AG09309 (cell line): ENCODE measurements at regions not wholly inside any gene's neighbourhood (a gene's known extent, or its start where the extent isn't known, plus 50 kb on each side); places are given as distances from the start of the nearest gene placed in this dataset.

Experiments
- DNase-seq: peaks from one replicate; pipeline ENCODE4 v3.0.0-alpha.2; 2010; ENCODE audit warnings: low read depth
- H3K4me3 ChIP-seq: 2 replicates; pipeline ENCODE4 v1.5.1; 2011; ENCODE audit warnings: mild to moderate bottlenecking, low read depth, low read length, moderate library complexity; ENCODE audit not compliant: control insufficient read depth
- TF ChIP-seq, protein P1 (sequence below): IDR thresholded peaks from 2 replicates; pipeline ENCODE4 v1.5.1; 2011; ENCODE audit warnings: mild to moderate bottlenecking, low read depth, low read length, inconsistent platforms; ENCODE audit not compliant: insufficient read depth, control insufficient read depth; ENCODE audit errors: missing control alignments

DNA sequence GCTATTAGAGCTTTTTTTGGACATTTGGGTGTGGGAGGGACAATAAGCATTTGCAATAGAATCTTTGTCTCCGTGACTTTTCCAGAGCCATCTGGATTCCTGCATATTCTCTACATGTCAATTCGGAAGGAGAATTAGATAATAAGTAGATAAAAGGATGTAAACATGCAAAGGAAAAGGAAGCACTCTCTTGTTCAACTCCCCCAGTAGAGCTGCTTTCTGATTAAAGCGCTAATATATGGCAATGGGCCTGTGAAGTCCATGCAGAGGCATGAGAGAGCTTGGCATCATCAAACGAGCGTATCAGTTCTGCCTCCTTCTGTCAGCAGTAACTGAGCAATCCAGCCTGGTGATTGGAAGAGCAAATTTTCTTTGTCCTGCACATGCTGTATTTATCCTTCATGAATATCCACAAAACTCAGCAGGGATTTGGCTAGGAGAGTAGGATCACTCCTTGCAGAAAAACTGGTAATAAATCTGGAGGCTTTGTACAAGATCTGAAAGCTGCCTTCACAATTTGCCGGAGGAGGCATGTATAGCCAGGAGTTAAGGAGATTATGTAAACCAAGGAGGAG is 1752.9 kb downstream of the MAT2B start:
- no peak for DNase-seq
- no peak overlapping the region for H3K4me3 ChIP-seq
- TF ChIP-seq, protein P1, sequence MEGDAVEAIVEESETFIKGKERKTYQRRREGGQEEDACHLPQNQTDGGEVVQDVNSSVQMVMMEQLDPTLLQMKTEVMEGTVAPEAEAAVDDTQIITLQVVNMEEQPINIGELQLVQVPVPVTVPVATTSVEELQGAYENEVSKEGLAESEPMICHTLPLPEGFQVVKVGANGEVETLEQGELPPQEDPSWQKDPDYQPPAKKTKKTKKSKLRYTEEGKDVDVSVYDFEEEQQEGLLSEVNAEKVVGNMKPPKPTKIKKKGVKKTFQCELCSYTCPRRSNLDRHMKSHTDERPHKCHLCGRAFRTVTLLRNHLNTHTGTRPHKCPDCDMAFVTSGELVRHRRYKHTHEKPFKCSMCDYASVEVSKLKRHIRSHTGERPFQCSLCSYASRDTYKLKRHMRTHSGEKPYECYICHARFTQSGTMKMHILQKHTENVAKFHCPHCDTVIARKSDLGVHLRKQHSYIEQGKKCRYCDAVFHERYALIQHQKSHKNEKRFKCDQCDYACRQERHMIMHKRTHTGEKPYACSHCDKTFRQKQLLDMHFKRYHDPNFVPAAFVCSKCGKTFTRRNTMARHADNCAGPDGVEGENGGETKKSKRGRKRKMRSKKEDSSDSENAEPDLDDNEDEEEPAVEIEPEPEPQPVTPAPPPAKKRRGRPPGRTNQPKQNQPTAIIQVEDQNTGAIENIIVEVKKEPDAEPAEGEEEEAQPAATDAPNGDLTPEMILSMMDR, result no peak

DNA sequence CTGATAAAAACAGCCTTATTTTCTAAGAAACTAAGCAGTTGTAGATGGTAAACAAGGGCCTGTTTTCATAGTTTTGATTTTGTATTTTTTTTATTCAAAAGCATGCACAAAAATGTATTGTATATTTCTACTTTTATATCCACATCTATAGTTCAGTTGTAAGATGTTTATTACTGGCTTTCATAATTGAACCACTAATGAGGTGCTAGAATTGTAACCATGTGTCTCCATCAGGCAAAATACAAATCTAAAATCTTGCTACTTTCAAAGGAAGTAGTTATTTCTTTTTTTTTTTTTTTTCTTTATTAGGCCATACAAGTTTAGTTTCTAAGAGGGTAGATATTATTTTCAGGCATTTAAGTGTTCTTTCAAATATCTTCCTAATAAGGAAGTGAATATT is 1755.0 kb downstream of the MAT2B start:
- no peak overlapping the region for H3K4me3 ChIP-seq
- TF ChIP-seq, protein P1, result no peak
- no peak for DNase-seq

DNA sequence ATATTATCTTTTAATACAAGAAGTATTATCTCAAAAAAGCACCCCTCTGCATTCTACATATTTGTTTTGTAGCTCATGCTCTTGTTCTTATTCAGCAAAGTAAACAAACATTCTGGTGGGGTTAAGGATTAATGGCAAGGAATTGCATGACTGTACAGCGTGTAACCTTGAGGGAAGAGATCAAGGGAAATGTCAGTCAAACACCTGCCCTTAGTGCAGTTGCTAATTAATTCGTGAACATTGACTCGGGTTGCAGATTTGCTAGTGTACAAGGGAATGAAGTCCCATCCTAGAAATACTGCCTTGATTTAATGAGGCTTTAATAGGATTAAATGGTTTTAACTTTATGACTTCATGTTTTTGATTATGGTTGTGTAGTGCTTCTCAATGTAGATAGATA is 1758.1 kb downstream of the MAT2B start:
- DNase-seq, result no peak
- TF ChIP-seq, protein P1, result no peak
- H3K4me3 ChIP-seq, result no peak overlapping the region

DNA sequence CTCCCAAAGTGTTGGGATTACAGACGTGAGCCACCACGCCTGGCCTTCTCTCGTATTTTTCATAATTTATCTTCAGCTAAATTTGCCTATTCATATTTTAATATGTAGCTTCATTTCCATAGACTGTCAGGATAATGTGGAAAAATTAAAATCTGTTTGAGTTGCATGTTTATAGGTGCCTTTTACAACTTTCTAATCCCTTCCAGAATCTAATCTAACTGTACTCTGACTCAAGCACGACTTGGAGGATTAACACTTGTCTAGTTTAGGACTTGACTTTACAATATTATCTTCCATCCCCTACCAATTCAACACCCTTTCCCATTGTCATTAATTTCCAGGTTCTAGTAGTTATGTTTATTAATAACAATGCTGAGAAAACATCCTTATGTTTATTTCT is 1761.5 kb downstream of the MAT2B start:
- no peak for DNase-seq
- TF ChIP-seq, protein P1, result no peak
- no peak overlapping the region for H3K4me3 ChIP-seq

DNA sequence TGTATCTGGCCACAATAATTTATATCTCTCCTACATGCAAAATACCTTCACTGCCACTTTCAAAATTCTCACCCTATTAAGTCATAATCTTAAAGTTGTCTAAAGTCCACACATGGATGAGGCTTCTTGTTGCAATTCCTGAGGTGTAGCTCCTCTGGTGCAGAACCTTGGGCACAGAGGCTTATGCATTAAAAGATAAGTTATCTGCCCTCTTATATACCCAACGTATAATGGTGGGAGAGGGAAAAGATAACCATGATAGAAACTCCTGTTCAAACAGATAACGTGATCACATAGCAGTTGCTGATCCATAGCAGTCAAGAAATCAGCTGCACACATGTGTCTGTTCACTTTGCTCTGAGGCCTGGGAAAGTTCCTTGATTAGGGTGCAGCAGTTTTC is 1767.0 kb downstream of the MAT2B start:
- TF ChIP-seq, protein P1, result no peak

DNA sequence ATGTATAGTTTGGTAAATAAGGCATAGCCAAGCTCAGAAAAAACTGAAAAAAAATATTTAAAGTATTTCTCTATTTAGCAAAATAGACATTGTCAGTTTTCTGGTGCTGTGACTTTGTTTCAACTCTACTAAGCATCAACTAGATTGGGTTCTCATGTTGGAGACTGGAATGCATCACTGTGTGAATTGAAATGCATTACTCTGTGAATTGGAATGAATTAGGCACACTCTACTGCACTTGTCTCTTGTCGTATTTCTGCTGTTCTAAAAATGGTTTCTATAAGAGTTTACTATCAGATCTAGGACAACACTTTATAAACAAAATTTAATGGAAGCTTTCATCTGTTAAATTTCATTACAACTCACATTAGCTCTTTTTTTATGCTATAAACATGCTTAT is 1772.2 kb downstream of the MAT2B start:
- no peak overlapping the region for H3K4me3 ChIP-seq
- DNase-seq, result no peak
- TF ChIP-seq, protein P1, result no peak

More for the DNA sequence above, 1767.0 kb downstream of the MAT2B start:
- DNase-seq, result no peak
- H3K4me3 ChIP-seq, result no peak overlapping the region

DNA sequence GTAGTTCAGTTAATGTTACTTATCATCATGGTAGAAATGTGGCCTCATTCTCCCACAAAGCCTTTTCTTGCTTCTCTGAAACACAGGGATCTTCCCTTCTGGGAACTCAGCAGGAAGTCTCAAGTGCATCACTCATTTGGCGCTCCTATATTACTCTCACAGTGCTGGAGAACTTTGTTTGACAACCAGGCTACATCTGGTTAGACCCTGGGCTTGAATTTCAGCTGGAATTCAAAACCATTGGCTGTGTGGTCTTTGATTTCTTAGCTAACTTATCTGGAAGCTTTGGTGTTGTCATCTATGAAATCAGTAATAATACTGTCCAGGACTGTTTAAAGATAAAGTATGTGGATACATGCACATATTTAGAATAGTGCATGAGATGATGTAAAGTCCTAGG is 1777.1 kb downstream of the MAT2B start:
- no peak for DNase-seq
- no peak overlapping the region for H3K4me3 ChIP-seq
- TF ChIP-seq, protein P1, result no peak
